ENCODE measurements at regions not wholly inside any gene's neighbourhood (a gene's known extent, or its start where the extent isn't known, plus 50 kb on each side); places are given as distances from the start of the nearest gene placed in this dataset.

GRCh38 chr9:14014744-14015143 lies 299.2 kb downstream of the NFIB start:
- Histone ChIP-seq H2BK20ac (ENCODE audit: low read depth, low read length, poor library complexity, severe bottlenecking) (no peak overlapping the region), H3K4me1 (ENCODE audit: insufficient read depth, low read length) (no peaks in the 10 kb centered on the region), H3K56ac (ENCODE audit: insufficient read length, low read depth, low read length) (no peak overlapping the region), H3K14ac (ENCODE audit: insufficient read depth, low read length) (no peak overlapping the region), H3K4ac (ENCODE audit: low read depth, low read length) (no peak overlapping the region), H2BK15ac (ENCODE audit: low read depth, low read length) (no peak overlapping the region), H3K27me3 (ENCODE audit: insufficient read depth, low read length) (no peaks in the 10 kb centered on the region), H3K23ac (ENCODE audit: insufficient read length, low read depth, low read length) (no peak overlapping the region), H2BK5ac (ENCODE audit: insufficient read length, low read length) (no peak overlapping the region), H2AK5ac (ENCODE audit: insufficient read length, low read length) (no peak overlapping the region), H3K27ac (ENCODE audit: insufficient read length, low read depth, low read length) (no peak overlapping the region), H3K79me2 (ENCODE audit: insufficient read depth, low read length) (no peaks in the 10 kb centered on the region), H3T11ph (ENCODE audit: low read length) (no peak overlapping the region), H4K8ac (replicated peaks; ENCODE audit: insufficient read length, low read depth, low read length) (no peak overlapping the region), H2BK120ac (ENCODE audit: low read depth, low read length, poor library complexity, severe bottlenecking) (no peak overlapping the region), H3K4me2 (ENCODE audit: insufficient read depth, insufficient read length, low read length) (no peak overlapping the region), H4K91ac (ENCODE audit: insufficient read length, low read depth, low read length) (no peak overlapping the region), H4K20me1 (ENCODE audit: control insufficient read depth, insufficient read depth, insufficient read length) (no peaks in the 10 kb centered on the region), H3K9me3 (ENCODE audit: control insufficient read depth, low read depth, low read length) (no peaks in the 10 kb centered on the region), H3K23me2 (ENCODE audit: insufficient read length, low read depth, low read length, poor library complexity, severe bottlenecking) (no peaks in the 10 kb centered on the region), H3K9ac (ENCODE audit: extremely low read depth, insufficient read length, low read length) (no peak overlapping the region), H2AFZ (ENCODE audit: low read length) (no peak overlapping the region), H3K18ac (ENCODE audit: insufficient read length, low read depth, low read length) (no peak overlapping the region), H3K79me1 (ENCODE audit: insufficient read depth, low read depth, low read length, poor library complexity, severe bottlenecking) (no peaks in the 10 kb centered on the region), H2BK12ac (ENCODE audit: insufficient read length, low read depth, low read length) (no peak overlapping the region), H4K5ac (ENCODE audit: insufficient read length, low read depth, low read length) (no peak overlapping the region)
- no peak for TF ChIP-seq CTCF (conservative IDR thresholded peaks at IDR 0.05)
- Mint-ChIP-seq H3K9me3 (no peaks in the 10 kb centered on the region; a peak in 1 of 5 replicates), H3K27ac (no peak overlapping the region), H3K4me3 (no peak overlapping the region), H3K27me3 (ENCODE audit: low read depth) (no peaks in the 10 kb centered on the region; the same call in 1 of the 2 replicates), H3K36me3 (ENCODE audit: insufficient read depth in 1 of 3, low read depth in 3 of 3) (no peaks in the 10 kb centered on the region), H3K4me1 (no peaks in the 10 kb centered on the region)
- no peak for DNase-seq
